Hepatocyte (in vitro differentiated cells): ENCODE measurements at regions not wholly inside any gene's neighbourhood (a gene's known extent, or its start where the extent isn't known, plus 50 kb on each side); places are given as distances from the start of the nearest gene placed in this dataset.

Experiments used
- CTCF ChIP-seq: fragments of 200-600 bp; sonication (generic); IDR thresholded peaks from 2 replicates; pipeline ENCODE4 v1.5.1; 2016; ENCODE audit warnings: antibody characterized with exemption, mild to moderate bottlenecking; ENCODE audit not compliant: poor library complexity
- EZH2 ChIP-seq: fragments of 200-600 bp; sonication (generic); IDR thresholded peaks from 2 replicates; pipeline ENCODE4 v1.6.1; 2016; ENCODE audit warnings: antibody characterized with exemption, mild to moderate bottlenecking, borderline replicate concordance
- EZH2phosphoT487 ChIP-seq: fragments of 200-600 bp; sonication (generic); IDR thresholded peaks from one replicate; pipeline ENCODE4 v1.6.1; 2018; ENCODE audit warnings: antibody characterized with exemption, mild to moderate bottlenecking, low read depth, moderate library complexity; ENCODE audit not compliant: unreplicated experiment, severe bottlenecking

- no peak for TF ChIP-seq CTCF
- no peak for TF ChIP-seq EZH2
- no peak for TF ChIP-seq EZH2phosphoT487
These were observed 114.5 kb upstream of the LYZL1 start for GRCh38 chr10:29174389-29174788.
